Activated naive CD8-positive, alpha-beta T cell treated with anti-CD3 and anti-CD28 coated beads, Interleukin-2, amount 50 U/mL, for 24 hours (primary cell): ENCODE measurements at regions not wholly inside any gene's neighbourhood (a gene's known extent, or its start where the extent isn't known, plus 50 kb on each side); places are given as distances from the start of the nearest gene placed in this dataset.
A peak's percentile ranks its signal among the peaks of the same experiment; 100 is the strongest.

Experiments used
- ATAC-seq: fragments of 150-1000 bp; cut with Tn5 transposase; one replicate; pipeline ENCODE4 v1.10.0; 2021
- DNase-seq: peaks from one replicate; pipeline ENCODE4 v3.0.0; 2021
- H3K27ac Mint-ChIP-seq: one replicate; pipeline ENCODE4 v1.8.0; 2021; ENCODE audit warnings: mild to moderate bottlenecking, mixed read lengths
- H3K27me3 Mint-ChIP-seq: one replicate; pipeline ENCODE4 v1.8.0; 2021; ENCODE audit warnings: mixed read lengths
- H3K36me3 Mint-ChIP-seq: one replicate; pipeline ENCODE4 v1.8.0; 2021; ENCODE audit warnings: low read depth, mixed read lengths
- H3K4me1 Mint-ChIP-seq: one replicate; pipeline ENCODE4 v1.8.0; 2021; ENCODE audit warnings: mixed read lengths
- H3K4me3 Mint-ChIP-seq: one replicate; pipeline ENCODE4 v1.8.0; 2021; ENCODE audit warnings: mild to moderate bottlenecking, moderate library complexity, mixed read lengths
- H3K9me3 Mint-ChIP-seq: one replicate; pipeline ENCODE4 v1.8.0; 2021; ENCODE audit warnings: mixed read lengths

- H3K27me3 Mint-ChIP-seq, result peaks cover 22% of the 10 kb centered on the region
- no peak for ATAC-seq
- H3K4me1 Mint-ChIP-seq, result no peaks in the 10 kb centered on the region
- no peaks in the 10 kb centered on the region for H3K9me3 Mint-ChIP-seq
- no peak overlapping the region for H3K27ac Mint-ChIP-seq
- no peak overlapping the region for H3K4me3 Mint-ChIP-seq
- no peaks in the 10 kb centered on the region for H3K36me3 Mint-ChIP-seq
- no peak for DNase-seq
These were observed 223.2 kb downstream of the SYK start for GRCh38 chr9:91024841-91025240.

- Mint-ChIP-seq H3K36me3 (no peaks in the 10 kb centered on the region), H3K27ac (no peak overlapping the region), H3K4me3 (no peak overlapping the region), H3K9me3 (no peaks in the 10 kb centered on the region), H3K27me3 (peaks cover 19% of the 10 kb centered on the region), H3K4me1 (no peaks in the 10 kb centered on the region)
- ATAC-seq (no peak), DNase-seq (no peak)
These were observed 224.2 kb downstream of the SYK start for GRCh38 chr9:91025856-91026255.

GRCh38 chr9:91026266-91026665 is 224.6 kb downstream of the SYK start:
- no peaks in the 10 kb centered on the region for H3K4me1 Mint-ChIP-seq
- H3K4me3 Mint-ChIP-seq, result no peak overlapping the region
- no peak overlapping the region for H3K27ac Mint-ChIP-seq
- no peaks in the 10 kb centered on the region for H3K9me3 Mint-ChIP-seq
- DNase-seq, result no peak
- ATAC-seq, result no peak
- no peaks in the 10 kb centered on the region for H3K36me3 Mint-ChIP-seq
- H3K27me3 Mint-ChIP-seq, result peaks cover 16% of the 10 kb centered on the region

- Mint-ChIP-seq H3K27me3 (peaks cover 17% of the 10 kb centered on the region), H3K9me3 (no peaks in the 10 kb centered on the region), H3K4me3 (no peak overlapping the region), H3K36me3 (no peaks in the 10 kb centered on the region), H3K4me1 (no peaks in the 10 kb centered on the region), H3K27ac (no peak overlapping the region)
- ATAC-seq (no peak), DNase-seq (no peak)
These were observed 225.4 kb downstream of the SYK start for GRCh38 chr9:91027005-91027404.

- H3K4me1 Mint-ChIP-seq, result no peaks in the 10 kb centered on the region
These were observed 226.7 kb downstream of the SYK start for GRCh38 chr9:91028166-91028827.

GRCh38 chr9:91029650-91030361 is 228.2 kb downstream of the SYK start:
- ATAC-seq, result no peak
- H3K4me1 Mint-ChIP-seq, result peaks cover 6% of the 10 kb centered on the region
- H3K27me3 Mint-ChIP-seq, result peaks cover 12% of the 10 kb centered on the region

More at GRCh38 chr9:91028166-91028827, 226.7 kb downstream of the SYK start:
- no peaks in the 10 kb centered on the region for H3K9me3 Mint-ChIP-seq
- ATAC-seq (no peak), DNase-seq (no peak)
- no peaks in the 10 kb centered on the region for H3K36me3 Mint-ChIP-seq
- no peak overlapping the region for H3K27ac Mint-ChIP-seq
- no peak overlapping the region for H3K4me3 Mint-ChIP-seq
- peaks cover 14% of the 10 kb centered on the region for H3K27me3 Mint-ChIP-seq

GRCh38 chr9:91032121-91032531 is 230.5 kb downstream of the SYK start:
- no peak for ATAC-seq
- H3K27me3 Mint-ChIP-seq, result peaks cover 16% of the 10 kb centered on the region
- H3K4me3 Mint-ChIP-seq, result no peak overlapping the region
- no peaks in the 10 kb centered on the region for H3K36me3 Mint-ChIP-seq
- peaks cover 27% of the 10 kb centered on the region for H3K4me1 Mint-ChIP-seq
- DNase-seq, result no peak
- H3K9me3 Mint-ChIP-seq, result no peaks in the 10 kb centered on the region
- no peak overlapping the region for H3K27ac Mint-ChIP-seq

More at GRCh38 chr9:91029650-91030361, 228.2 kb downstream of the SYK start:
- H3K27ac Mint-ChIP-seq, result no peak overlapping the region
- no peaks in the 10 kb centered on the region for H3K9me3 Mint-ChIP-seq
- H3K4me3 Mint-ChIP-seq, result no peak overlapping the region
- no peaks in the 10 kb centered on the region for H3K36me3 Mint-ChIP-seq
- DNase-seq, result no peak

- ATAC-seq (no peak), DNase-seq (no peak)
- Mint-ChIP-seq H3K36me3 (no peaks in the 10 kb centered on the region), H3K9me3 (no peaks in the 10 kb centered on the region), H3K27me3 (peaks cover 16% of the 10 kb centered on the region), H3K27ac (no peak overlapping the region), H3K4me3 (no peak overlapping the region), H3K4me1 (peaks cover 39% of the 10 kb centered on the region)
These were observed 231.7 kb downstream of the SYK start for GRCh38 chr9:91033270-91033669.

- Mint-ChIP-seq H3K36me3 (no peaks in the 10 kb centered on the region), H3K27me3 (peaks cover 15% of the 10 kb centered on the region), H3K4me3 (no peak overlapping the region), H3K4me1 (peaks cover 44% of the 10 kb centered on the region), H3K27ac (no peak overlapping the region), H3K9me3 (no peaks in the 10 kb centered on the region)
- ATAC-seq, result no peak
- peak; percentile 79 for DNase-seq
These were observed 232.2 kb downstream of the SYK start for GRCh38 chr9:91033797-91034196.

- Mint-ChIP-seq H3K4me1 (peaks cover 46% of the 10 kb centered on the region), H3K9me3 (no peaks in the 10 kb centered on the region), H3K27me3 (peaks cover 11% of the 10 kb centered on the region), H3K27ac (peak overlapping the region; percentile 61), H3K4me3 (no peak overlapping the region), H3K36me3 (no peaks in the 10 kb centered on the region)
- ATAC-seq, result no peak
- no peak for DNase-seq
These were observed 232.9 kb downstream of the SYK start for GRCh38 chr9:91034521-91034920.

- peak overlapping the region; percentile 55 for H3K27ac Mint-ChIP-seq
- peaks cover 48% of the 10 kb centered on the region for H3K4me1 Mint-ChIP-seq
- ATAC-seq, result no peak
These were observed 233.6 kb downstream of the SYK start for GRCh38 chr9:91034976-91035824.

GRCh38 chr9:91035825-91036208 is 234.2 kb downstream of the SYK start:
- DNase-seq (no peak), ATAC-seq (no peak)
- Mint-ChIP-seq H3K4me1 (peaks cover 54% of the 10 kb centered on the region), H3K36me3 (peaks cover 4% of the 10 kb centered on the region), H3K27ac (peak overlapping the region; percentile 55), H3K9me3 (no peaks in the 10 kb centered on the region), H3K4me3 (no peak overlapping the region), H3K27me3 (peaks cover 10% of the 10 kb centered on the region)

More at GRCh38 chr9:91034976-91035824, 233.6 kb downstream of the SYK start:
- peaks cover 11% of the 10 kb centered on the region for H3K27me3 Mint-ChIP-seq
- H3K4me3 Mint-ChIP-seq, result no peak overlapping the region
- H3K36me3 Mint-ChIP-seq, result no peaks in the 10 kb centered on the region
- no peak for DNase-seq
- no peaks in the 10 kb centered on the region for H3K9me3 Mint-ChIP-seq

GRCh38 chr9:91036356-91036755 is 234.7 kb downstream of the SYK start:
- peak overlapping the region; percentile 85 for H3K27ac Mint-ChIP-seq
- DNase-seq, result no peak
- no peaks in the 10 kb centered on the region for H3K9me3 Mint-ChIP-seq
- peaks cover 58% of the 10 kb centered on the region for H3K4me1 Mint-ChIP-seq
- H3K36me3 Mint-ChIP-seq, result peaks cover 4% of the 10 kb centered on the region
- H3K27me3 Mint-ChIP-seq, result peaks cover 8% of the 10 kb centered on the region
- no peak overlapping the region for H3K4me3 Mint-ChIP-seq
- ATAC-seq, result no peak

- ATAC-seq (peak; percentile 94), DNase-seq (peak; percentile 76)
- Mint-ChIP-seq H3K9me3 (no peaks in the 10 kb centered on the region), H3K4me3 (peak overlapping the region; percentile 58), H3K4me1 (peaks cover 59% of the 10 kb centered on the region), H3K36me3 (peaks cover 4% of the 10 kb centered on the region), H3K27me3 (peaks cover 3% of the 10 kb centered on the region), H3K27ac (peak overlapping the region; percentile 85)
These were observed 235.3 kb downstream of the SYK start for GRCh38 chr9:91036826-91037510.
